ENCODE measurements at regions not wholly inside any gene's neighbourhood (a gene's known extent, or its start where the extent isn't known, plus 50 kb on each side); places are given as distances from the start of the nearest gene placed in this dataset.

GRCh38 chr16:60491273-60491672, 1545.0 kb downstream of the CDH8 start:
- TF ChIP-seq CTCF (IDR thresholded peaks at IDR 0.05), result no peak
- no peak overlapping the region for H3K27ac Mint-ChIP-seq
- no peak overlapping the region for H3K4me3 Mint-ChIP-seq
- peaks cover 5% of the 10 kb centered on the region for H3K9me3 Mint-ChIP-seq
- no peaks in the 10 kb centered on the region for H3K36me3 Mint-ChIP-seq (ENCODE audit: low read depth)
- no peak for DNase-seq
- H3K4me1 Mint-ChIP-seq (ENCODE audit: low read depth), result no peaks in the 10 kb centered on the region
- H3K27me3 Mint-ChIP-seq (ENCODE audit: insufficient read depth), result no peaks in the 10 kb centered on the region

DNA sequence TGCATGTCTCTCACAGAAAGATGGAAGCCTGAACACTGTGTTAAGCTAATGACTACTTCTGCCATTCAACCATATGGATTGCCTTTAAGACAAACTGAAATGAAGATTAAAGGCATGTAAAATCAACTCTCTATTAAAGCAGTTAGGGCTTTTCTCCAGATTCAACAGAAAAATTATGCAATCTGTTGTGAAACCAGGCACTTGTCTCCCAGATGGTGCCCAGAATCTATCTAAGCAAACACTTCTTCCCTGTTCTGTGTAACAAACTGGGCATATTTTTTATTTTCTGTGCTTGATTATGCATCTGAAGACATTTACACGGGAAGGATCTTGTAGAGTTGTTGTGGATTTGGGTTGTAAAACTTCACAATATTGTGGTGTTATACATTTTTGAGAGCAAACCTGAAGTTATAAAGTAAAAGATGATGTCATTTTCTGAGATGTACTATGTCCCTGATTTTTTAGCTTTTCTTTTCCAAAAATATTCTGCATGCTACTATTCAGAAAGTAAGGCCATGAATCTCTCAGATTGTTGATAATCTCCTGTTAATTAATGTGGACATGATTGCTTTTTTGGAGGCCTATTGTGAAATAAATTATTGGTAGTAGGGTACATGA, 1550.3 kb downstream of the CDH8 start:
- no peak for DNase-seq
- Mint-ChIP-seq H3K4me1 (ENCODE audit: low read depth) (no peaks in the 10 kb centered on the region), H3K36me3 (ENCODE audit: low read depth) (no peaks in the 10 kb centered on the region), H3K27ac (no peak overlapping the region), H3K4me3 (no peak overlapping the region), H3K9me3 (peaks cover 23% of the 10 kb centered on the region), H3K27me3 (ENCODE audit: insufficient read depth) (no peaks in the 10 kb centered on the region)
- TF ChIP-seq CTCF (IDR thresholded peaks at IDR 0.05), result no peak

GRCh38 chr16:60484901-60485300, 1551.3 kb downstream of the CDH8 start:
- TF ChIP-seq CTCF (IDR thresholded peaks at IDR 0.05), result no peak
- no peaks in the 10 kb centered on the region for H3K27me3 Mint-ChIP-seq (ENCODE audit: insufficient read depth)
- no peak overlapping the region for H3K27ac Mint-ChIP-seq
- H3K36me3 Mint-ChIP-seq (ENCODE audit: low read depth), result no peaks in the 10 kb centered on the region
- no peak for DNase-seq
- peaks cover 26% of the 10 kb centered on the region for H3K9me3 Mint-ChIP-seq
- H3K4me1 Mint-ChIP-seq (ENCODE audit: low read depth), result no peaks in the 10 kb centered on the region
- H3K4me3 Mint-ChIP-seq, result no peak overlapping the region

- H3K4me1 Mint-ChIP-seq (ENCODE audit: low read depth), result no peaks in the 10 kb centered on the region
- peaks cover 30% of the 10 kb centered on the region for H3K9me3 Mint-ChIP-seq
- H3K27ac Mint-ChIP-seq, result no peak overlapping the region
- no peak for DNase-seq
- no peak overlapping the region for H3K4me3 Mint-ChIP-seq
- H3K27me3 Mint-ChIP-seq (ENCODE audit: insufficient read depth), result no peaks in the 10 kb centered on the region
- no peak for TF ChIP-seq CTCF (IDR thresholded peaks at IDR 0.05)
- no peaks in the 10 kb centered on the region for H3K36me3 Mint-ChIP-seq (ENCODE audit: low read depth)
These were observed 1554.6 kb downstream of the CDH8 start for GRCh38 chr16:60481591-60481990.

DNA sequence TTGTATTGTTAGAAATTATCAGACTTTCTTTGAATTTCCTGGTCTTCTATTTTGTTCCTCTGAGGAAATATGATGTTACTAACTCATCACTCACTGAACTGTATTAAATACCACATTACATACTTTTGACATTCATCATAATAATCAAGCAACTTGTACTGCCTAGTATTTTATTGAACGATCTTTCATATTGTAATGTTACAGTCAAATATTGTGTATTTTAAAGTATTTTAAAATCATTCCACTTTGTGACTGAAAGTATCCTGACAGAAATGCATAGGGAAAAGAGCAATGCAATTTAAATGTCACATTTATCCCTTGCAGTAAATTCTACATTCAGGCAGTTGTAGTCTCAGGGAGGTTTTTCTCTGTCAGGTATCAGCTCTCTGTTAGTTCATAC, 1557.4 kb downstream of the CDH8 start:
- TF ChIP-seq CTCF (IDR thresholded peaks at IDR 0.05), result no peak
- Mint-ChIP-seq H3K4me1 (ENCODE audit: low read depth) (no peaks in the 10 kb centered on the region), H3K4me3 (no peak overlapping the region), H3K27me3 (ENCODE audit: insufficient read depth) (no peaks in the 10 kb centered on the region), H3K27ac (no peak overlapping the region), H3K36me3 (ENCODE audit: low read depth) (no peaks in the 10 kb centered on the region), H3K9me3 (peaks cover 30% of the 10 kb centered on the region)
- no peak for DNase-seq

DNA sequence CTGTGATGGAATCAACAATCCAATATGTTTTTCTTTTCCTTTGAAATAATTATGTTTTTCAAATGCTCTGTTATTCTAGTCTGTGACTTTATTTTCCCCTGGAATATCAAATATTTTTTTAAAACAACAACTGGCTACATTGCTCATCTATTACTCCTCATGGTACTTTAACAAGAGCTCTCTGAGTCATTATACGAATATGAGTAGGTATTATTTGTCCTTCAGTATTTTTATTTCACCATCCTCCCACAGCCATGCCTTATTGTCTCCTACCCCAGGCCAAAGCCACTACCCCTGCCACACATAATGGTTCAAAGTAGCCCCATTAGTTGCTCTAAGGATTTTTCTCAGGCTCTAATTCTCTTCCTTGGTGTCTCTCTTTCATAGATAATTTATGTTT, 1572.3 kb downstream of the CDH8 start:
- H3K4me3 Mint-ChIP-seq, result no peak overlapping the region
- H3K27ac Mint-ChIP-seq, result no peak overlapping the region
- H3K27me3 Mint-ChIP-seq (ENCODE audit: insufficient read depth), result no peaks in the 10 kb centered on the region; the same call in 1 of the 2 replicates
- TF ChIP-seq CTCF (IDR thresholded peaks at IDR 0.05), result no peak
- H3K9me3 Mint-ChIP-seq, result peaks cover 39% of the 10 kb centered on the region
- no peak for DNase-seq
- H3K4me1 Mint-ChIP-seq (ENCODE audit: low read depth), result no peaks in the 10 kb centered on the region
- H3K36me3 Mint-ChIP-seq (ENCODE audit: low read depth), result no peaks in the 10 kb centered on the region
